Fibroblast of mammary gland (primary cell): ENCODE measurements at regions not wholly inside any gene's neighbourhood (a gene's known extent, or its start where the extent isn't known, plus 50 kb on each side); places are given as distances from the start of the nearest gene placed in this dataset.
"Not testable (repeated sequence)": the region's sequence is repeated elsewhere in the genome, so short reads cannot be mapped to it uniquely, and the experiment has no call there.

Experiments used
- DNase-seq: peaks from one replicate; pipeline ENCODE4 v3.0.0-alpha.2; 2010; ENCODE audit warnings: low read depth
- H3K4me3 ChIP-seq: 2 replicates; pipeline ENCODE4 v1.5.1; 2011; ENCODE audit warnings: low read depth, mild to moderate bottlenecking, low read length, moderate library complexity; ENCODE audit not compliant: control insufficient read depth
- TF ChIP-seq, protein P1 (sequence below): conservative IDR thresholded peaks from 2 replicates; pipeline ENCODE4 v1.5.1; 2011; ENCODE audit warnings: low read depth, low read length, inconsistent platforms; ENCODE audit not compliant: control insufficient read depth, insufficient read depth

DNA sequence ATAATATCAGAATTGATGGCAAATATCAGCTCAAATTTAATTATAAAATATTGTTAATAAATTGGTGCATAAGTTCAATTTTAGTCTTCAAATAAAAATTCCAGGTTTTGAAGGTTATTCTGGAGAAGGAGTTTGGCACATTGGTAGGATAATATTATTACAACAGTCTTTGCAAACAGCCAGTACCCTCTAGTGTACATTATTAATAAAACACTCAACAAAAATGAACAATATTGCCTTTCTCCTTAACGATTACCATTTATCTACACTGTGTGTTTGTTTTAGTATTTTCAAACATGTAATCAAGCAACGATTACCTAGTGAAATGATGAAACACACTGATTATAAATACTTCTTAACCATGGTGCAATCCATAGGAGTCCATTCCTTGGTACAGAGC lies 334.0 kb upstream of the FSIP2 start:
- DNase-seq: no peak
- TF ChIP-seq, protein P1, sequence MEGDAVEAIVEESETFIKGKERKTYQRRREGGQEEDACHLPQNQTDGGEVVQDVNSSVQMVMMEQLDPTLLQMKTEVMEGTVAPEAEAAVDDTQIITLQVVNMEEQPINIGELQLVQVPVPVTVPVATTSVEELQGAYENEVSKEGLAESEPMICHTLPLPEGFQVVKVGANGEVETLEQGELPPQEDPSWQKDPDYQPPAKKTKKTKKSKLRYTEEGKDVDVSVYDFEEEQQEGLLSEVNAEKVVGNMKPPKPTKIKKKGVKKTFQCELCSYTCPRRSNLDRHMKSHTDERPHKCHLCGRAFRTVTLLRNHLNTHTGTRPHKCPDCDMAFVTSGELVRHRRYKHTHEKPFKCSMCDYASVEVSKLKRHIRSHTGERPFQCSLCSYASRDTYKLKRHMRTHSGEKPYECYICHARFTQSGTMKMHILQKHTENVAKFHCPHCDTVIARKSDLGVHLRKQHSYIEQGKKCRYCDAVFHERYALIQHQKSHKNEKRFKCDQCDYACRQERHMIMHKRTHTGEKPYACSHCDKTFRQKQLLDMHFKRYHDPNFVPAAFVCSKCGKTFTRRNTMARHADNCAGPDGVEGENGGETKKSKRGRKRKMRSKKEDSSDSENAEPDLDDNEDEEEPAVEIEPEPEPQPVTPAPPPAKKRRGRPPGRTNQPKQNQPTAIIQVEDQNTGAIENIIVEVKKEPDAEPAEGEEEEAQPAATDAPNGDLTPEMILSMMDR: no peak
- H3K4me3 ChIP-seq: no peak overlapping the region

DNA sequence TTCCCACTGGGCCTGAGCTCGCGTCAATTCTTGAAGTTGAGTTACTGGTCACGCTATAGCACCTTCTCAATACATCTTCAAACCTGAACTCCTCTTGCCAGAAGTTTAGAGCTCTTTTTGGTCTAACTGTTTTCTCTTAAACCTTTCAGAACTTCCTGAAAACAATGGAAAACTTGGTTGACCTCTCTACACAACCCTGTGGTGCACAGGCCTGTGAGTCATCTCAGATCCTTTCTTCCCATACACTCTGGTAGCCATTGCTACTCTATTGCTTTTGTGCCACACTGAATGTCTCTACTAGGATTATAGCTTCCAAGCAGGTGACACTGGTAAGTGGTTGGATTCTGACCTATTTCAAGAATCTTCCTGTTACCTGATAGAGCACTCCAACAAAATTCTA lies 321.5 kb upstream of the FSIP2 start:
- TF ChIP-seq, protein P1: no peak
- peak; percentile 0 for DNase-seq
- no peak overlapping the region for H3K4me3 ChIP-seq

DNA sequence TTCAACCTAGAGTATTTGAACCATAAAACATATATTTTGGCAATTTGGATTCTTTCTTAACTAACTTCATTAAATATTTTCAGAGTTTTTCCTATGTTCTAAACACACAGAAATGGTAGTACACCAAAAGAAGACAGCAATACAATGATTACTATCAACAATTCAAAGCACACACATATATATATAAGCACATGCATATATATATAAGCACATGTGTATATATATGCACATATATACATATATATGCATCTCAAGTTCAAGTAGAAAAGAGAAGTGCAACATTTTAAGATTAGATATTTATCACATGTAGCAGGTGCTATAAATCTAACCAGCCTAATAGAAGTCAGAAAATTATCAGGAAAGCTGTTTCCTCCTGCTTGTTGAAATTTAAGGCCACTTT lies 320.9 kb upstream of the FSIP2 start:
- no peak for DNase-seq
- H3K4me3 ChIP-seq: no peak overlapping the region
- TF ChIP-seq, protein P1: no peak

DNA sequence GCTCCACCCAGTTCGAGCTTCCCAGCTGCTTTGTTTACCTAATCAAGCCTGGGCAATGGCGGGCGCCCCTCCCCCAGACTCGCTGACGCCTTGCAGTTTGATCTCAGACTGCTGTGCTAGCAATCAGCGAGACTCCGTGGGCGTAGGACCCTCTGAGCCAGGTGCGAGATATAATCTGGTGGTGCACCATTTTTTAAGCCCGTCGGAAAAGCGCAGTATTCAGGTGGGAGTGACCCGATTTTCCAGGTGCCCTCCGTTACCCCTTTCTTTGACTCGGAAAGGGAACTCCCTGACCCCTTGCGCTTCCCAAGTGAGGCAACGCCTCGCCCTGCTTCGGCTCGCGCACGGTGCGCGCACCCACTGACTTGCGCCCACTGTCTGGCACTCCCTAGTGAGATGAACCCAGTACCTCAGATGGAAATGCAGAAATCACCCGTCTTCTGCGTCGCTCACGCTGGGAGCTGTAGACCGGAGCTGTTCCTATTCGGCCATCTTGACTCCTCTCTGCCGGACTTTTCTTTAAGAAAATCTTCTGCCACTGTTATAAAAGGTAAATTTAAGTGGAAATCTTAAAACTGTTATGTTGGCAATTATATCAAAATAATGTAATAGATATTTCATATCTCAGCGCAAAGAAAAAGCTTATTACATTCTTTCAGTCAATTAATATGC lies 313.5 kb upstream of the FSIP2 start:
- H3K4me3 ChIP-seq, DNase-seq: not testable (repeated sequence)

DNA sequence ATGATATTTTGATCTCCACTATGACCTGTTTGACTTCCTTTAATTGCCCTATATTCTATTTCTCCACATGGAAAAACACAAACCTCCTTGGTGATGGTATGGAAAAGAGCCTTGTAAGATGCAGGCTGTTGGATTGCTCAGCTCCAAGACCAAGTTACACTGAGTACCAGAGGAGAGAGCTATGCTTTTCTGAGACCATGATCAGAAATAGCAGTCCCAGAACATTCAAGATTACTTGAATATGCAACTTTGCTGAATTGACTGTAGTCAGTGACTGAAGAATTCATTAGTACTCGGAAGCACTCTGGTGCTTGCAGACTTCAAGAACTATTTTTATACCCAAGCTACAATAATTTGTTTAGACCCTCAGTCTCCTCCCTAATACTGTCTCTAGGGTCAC lies 310.6 kb upstream of the FSIP2 start:
- no peak overlapping the region for H3K4me3 ChIP-seq
- TF ChIP-seq, protein P1: no peak
- DNase-seq: no peak

DNA sequence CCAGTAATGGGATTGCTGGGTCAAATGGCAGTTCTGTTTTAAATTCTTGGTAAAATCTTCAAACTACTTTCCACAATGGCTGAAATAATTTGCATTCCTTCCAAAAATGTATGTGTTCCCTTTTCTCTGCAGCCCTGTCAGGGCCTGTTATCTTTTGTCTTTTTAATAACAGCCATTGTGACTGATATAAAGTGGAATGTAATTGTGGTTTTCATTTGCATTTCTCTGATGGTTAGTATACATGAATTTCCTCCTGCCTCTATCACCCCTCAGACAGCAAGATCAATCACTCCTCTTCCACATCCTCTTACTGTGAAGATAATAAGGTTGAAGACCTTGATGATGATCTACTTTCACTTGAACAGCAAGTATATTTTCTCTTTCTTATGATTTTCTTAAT lies 304.8 kb upstream of the FSIP2 start:
- no peak overlapping the region for H3K4me3 ChIP-seq
- TF ChIP-seq, protein P1: no peak
- DNase-seq: peak; percentile 5

DNA sequence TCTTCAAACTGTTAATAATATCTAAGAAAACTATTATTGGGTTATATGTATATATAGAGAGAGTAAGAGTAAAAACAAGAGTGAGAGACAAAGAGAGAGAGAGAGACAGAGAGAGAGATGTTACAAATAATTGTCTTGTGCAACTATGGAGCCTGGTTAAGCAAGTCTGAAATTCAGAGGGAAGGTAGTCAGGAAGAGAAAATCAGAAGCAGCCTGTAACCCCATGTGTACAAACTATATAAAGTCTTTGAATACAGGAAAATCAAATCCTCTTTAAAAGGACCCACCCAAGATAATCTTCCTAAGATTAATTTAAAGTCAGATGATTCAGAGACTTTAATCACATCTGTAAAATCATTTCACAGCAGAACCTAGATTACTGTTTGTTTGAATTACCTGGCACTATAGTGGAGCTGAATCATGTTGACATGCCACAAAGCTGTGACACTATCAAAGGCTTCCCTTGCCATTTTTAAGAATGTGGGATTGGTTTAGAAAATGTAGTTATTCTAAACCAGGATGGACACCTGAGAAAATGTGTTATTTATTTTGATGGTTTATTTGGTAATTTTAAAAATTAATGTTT lies 301.7 kb upstream of the FSIP2 start:
- no peak overlapping the region for H3K4me3 ChIP-seq
- TF ChIP-seq, protein P1: no peak

More for the DNA sequence above, 301.7 kb upstream of the FSIP2 start:
- DNase-seq: no peak
